Psoas muscle (tissue), 7 donors: ENCODE measurements at regions not wholly inside any gene's neighbourhood (a gene's known extent, or its start where the extent isn't known, plus 50 kb on each side); places are given as distances from the start of the nearest gene placed in this dataset.

Experiments used
- ATAC-seq, 4 donors: fragments of 200-7000 bp; cut with Tn5 transposase; one replicate each; pipeline ENCODE4 v1.9.1; 2020; ENCODE audit warnings: moderate library complexity in 3 of 4, mild to moderate bottlenecking in 2 of 4
- DNase-seq, 2 donors: peaks; one replicate each; pipeline ENCODE4 v3.0.0-alpha.2; 2020
- H3K27ac ChIP-seq: fragments of 200-600 bp; one replicate; pipeline ENCODE4 v1.8.0; 2022
- H3K27me3 ChIP-seq, 3 donors: fragments of 200-600 bp in 1 of 3; one replicate each; pipeline versions ENCODE4 v1.6.1 to v1.8.0; 2013 to 2022; ENCODE audit warnings: low read length in 2 of 3, mild to moderate bottlenecking in 2 of 3, moderate library complexity in 1 of 3; ENCODE audit not compliant: insufficient read depth in 3 of 3
- H3K36me3 ChIP-seq, 2 donors: fragments of 200-600 bp in 1 of 2; one replicate each; pipeline versions ENCODE4 v1.6.1 to v1.8.0; 2013 to 2022; ENCODE audit warnings: low read depth in 1 of 2, mild to moderate bottlenecking in 1 of 2, moderate library complexity in 1 of 2; ENCODE audit not compliant: insufficient read depth in 1 of 2
- H3K4me1 ChIP-seq: fragments of 200-600 bp; one replicate; pipeline ENCODE4 v1.8.0; 2022
- H3K4me3 ChIP-seq: fragments of 200-600 bp; one replicate; pipeline ENCODE4 v1.8.0; 2022; ENCODE audit warnings: mild to moderate bottlenecking
- H3K9me3 ChIP-seq: fragments of 200-600 bp; one replicate; pipeline ENCODE4 v1.8.0; 2022
- CTCF ChIP-seq: fragments of 200-600 bp; IDR thresholded peaks from one replicate; pipeline ENCODE4 v1.8.0; 2022; ENCODE audit warnings: antibody characterized with exemption
- WGBS, 3 donors: extraction: QIAGEN DNeasy Blood & Tissue Kit; methylation state at CpG; one replicate each; pipeline versions ENCODE4 v1.1.6 to v1.1.7; 2013; 5-methylcytosine and 5-hydroxymethylcytosine counted together
- intact Hi-C, 2 donors: fragments of 100-400 bp; cut with DNase I; formaldehyde crosslinking; loops; one replicate each; pipeline versions ENCODE4 v1.11.0 to v1.14.2; 2022
- donor health status: healthy with polysubstance abuse.
- donor health status: DM: no; HTN: no; CAD: no; lungs with moderate emphysema.
- donor health status: Bipolar disorder and iron deficiency.
- donor health status: healthy.
- donor health status: DM: yes; HTN: yes; CAD: no.
- donor health status: DM: no; HTN: no; CAD: no.
- donor health status: DM: yes; HTN: yes; CAD: no.

DNA sequence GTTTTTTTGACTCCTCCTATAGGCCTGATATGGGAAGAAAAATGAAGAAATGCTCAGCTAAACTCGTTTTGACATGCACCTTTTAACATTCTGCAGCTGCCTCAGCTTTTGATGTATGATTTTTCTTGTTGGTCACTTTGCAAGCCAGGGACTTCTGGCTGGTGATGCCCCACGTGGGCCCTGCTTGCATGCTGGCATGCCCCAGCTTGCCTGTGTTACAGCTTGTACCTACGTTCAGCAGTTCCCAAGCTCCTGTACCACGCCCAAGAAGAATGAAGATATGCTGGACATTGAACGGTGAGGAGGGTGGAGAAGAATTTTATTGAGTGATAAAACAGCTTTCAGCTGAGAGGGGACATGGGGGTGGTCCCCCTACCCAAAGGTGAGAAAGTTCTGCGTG is 245.6 kb upstream of the FZD8 start:
- H3K9me3 ChIP-seq: no peaks in the 10 kb centered on the region
- H3K27me3 ChIP-seq: no peaks in the 10 kb centered on the region
- H3K27ac ChIP-seq: no peak overlapping the region
- H3K36me3 ChIP-seq: no peaks in the 10 kb centered on the region
- WGBS, 3 donors: 74 to 87% (median 81%) methylated on average over 6 of the region's 6 CpGs
- ATAC-seq (no peak), DNase-seq (no peak)
- no peak for TF ChIP-seq CTCF
- H3K4me1 ChIP-seq: no peaks in the 10 kb centered on the region
- intact Hi-C loops: no loop called here
- H3K4me3 ChIP-seq: no peak overlapping the region

DNA sequence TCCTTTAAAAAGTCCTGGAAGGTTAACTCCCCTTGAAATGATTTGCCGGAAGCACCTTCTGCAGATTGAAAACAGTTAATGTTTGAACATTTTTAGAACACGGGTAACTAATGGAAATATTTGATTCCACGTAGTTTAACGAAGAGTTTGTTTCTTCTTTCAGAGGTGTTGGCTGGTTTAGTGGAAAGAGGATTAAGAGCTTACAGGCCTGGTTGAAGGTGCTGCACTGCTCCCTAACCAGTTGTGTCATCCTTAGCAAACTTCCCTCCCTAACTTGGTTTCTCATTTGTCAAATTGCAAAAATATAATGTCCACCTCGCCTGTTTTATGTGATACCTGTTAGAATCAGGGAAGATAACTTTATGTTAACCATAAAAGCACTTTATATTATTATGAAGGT is 243.0 kb upstream of the FZD8 start:
- Histone ChIP-seq H3K4me1 (no peaks in the 10 kb centered on the region), H3K27ac (no peak overlapping the region), H3K27me3 (no peaks in the 10 kb centered on the region), H3K36me3 (no peaks in the 10 kb centered on the region), H3K9me3 (no peaks in the 10 kb centered on the region), H3K4me3 (no peak overlapping the region)
- WGBS, 3 donors: 42 to 58% (median 51%) methylated on average over 5 of the region's 5 CpGs
- DNase-seq (no peak), ATAC-seq (no peak)
- intact Hi-C loops: no loop called here
- no peak for TF ChIP-seq CTCF

- no peak for ATAC-seq
- WGBS, 3 donors: 77 to 83% (median 77%) methylated on average over 9 of the region's 9 CpGs
- DNase-seq: no peak
- Histone ChIP-seq H3K9me3 (no peaks in the 10 kb centered on the region), H3K27me3 (no peaks in the 10 kb centered on the region), H3K4me3 (no peak overlapping the region), H3K4me1 (no peaks in the 10 kb centered on the region), H3K27ac (no peak overlapping the region), H3K36me3 (no peaks in the 10 kb centered on the region)
- intact Hi-C loops: no loop called here
- TF ChIP-seq CTCF: no peak
These were observed 242.6 kb upstream of the FZD8 start for GRCh38 chr10:35884657-35885071.

DNA sequence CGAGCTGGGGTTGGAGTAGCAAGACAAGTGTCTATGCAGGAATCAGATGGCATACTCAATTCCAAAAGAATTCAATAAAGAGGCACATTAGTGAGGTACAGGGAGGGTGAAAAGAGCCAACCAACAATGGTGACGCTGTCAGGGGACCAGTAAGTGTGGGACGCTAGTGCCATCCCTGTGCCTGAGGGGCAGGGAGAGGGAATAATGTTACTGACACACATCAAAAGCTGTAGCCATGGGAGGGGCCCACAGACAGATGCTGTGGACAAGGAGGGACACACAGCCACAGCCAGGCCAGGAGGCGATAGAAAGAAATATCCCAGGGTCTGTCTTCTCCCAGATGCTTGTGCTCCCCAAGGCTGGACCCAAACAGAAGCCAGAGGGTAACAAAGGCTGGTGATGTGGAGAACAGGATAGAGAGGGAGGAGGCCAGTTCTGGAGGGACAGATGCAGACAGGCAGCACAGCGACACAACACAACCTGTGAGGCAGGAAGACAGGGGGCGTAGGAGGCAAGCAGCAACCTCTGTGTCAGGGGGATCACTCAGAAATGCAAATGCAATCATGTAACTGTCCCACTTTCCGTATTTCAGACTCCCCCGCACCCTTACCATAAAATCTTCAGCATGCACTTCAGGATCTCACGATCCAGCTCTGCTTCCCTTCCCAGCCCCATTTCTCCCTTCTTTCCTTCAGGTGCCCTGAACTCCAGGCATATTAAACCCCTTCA is 240.5 kb upstream of the FZD8 start:
- ATAC-seq (no peak), DNase-seq (no peak)
- intact Hi-C loops: no loop called here
- H3K4me1 ChIP-seq: no peaks in the 10 kb centered on the region
- no peak for TF ChIP-seq CTCF
- no peaks in the 10 kb centered on the region for H3K9me3 ChIP-seq
- no peaks in the 10 kb centered on the region for H3K27me3 ChIP-seq
- H3K4me3 ChIP-seq: no peak overlapping the region
- no peaks in the 10 kb centered on the region for H3K36me3 ChIP-seq
- no peak overlapping the region for H3K27ac ChIP-seq
- WGBS, 3 donors: 93 to 94% (median 94%) methylated on average over 9 of the region's 9 CpGs

- H3K4me1 ChIP-seq: no peaks in the 10 kb centered on the region
- H3K9me3 ChIP-seq: no peaks in the 10 kb centered on the region
- H3K36me3 ChIP-seq: no peaks in the 10 kb centered on the region
- no peak for TF ChIP-seq CTCF
- DNase-seq (no peak), ATAC-seq (no peak)
- H3K27ac ChIP-seq: no peak overlapping the region
- WGBS, 3 donors: 94 to 98% (median 97%) methylated on average over 2 of the region's 2 CpGs
- intact Hi-C loops: no loop called here
- H3K27me3 ChIP-seq: no peaks in the 10 kb centered on the region
- H3K4me3 ChIP-seq: no peak overlapping the region
These were observed 239.2 kb upstream of the FZD8 start for GRCh38 chr10:35881320-35881719.
